ENCODE measurements at regions not wholly inside any gene's neighbourhood (a gene's known extent, or its start where the extent isn't known, plus 50 kb on each side); places are given as distances from the start of the nearest gene placed in this dataset.
"Not testable (repeated sequence)": the region's sequence is repeated elsewhere in the genome, so short reads cannot be mapped to it uniquely, and the experiment has no call there.

DNA sequence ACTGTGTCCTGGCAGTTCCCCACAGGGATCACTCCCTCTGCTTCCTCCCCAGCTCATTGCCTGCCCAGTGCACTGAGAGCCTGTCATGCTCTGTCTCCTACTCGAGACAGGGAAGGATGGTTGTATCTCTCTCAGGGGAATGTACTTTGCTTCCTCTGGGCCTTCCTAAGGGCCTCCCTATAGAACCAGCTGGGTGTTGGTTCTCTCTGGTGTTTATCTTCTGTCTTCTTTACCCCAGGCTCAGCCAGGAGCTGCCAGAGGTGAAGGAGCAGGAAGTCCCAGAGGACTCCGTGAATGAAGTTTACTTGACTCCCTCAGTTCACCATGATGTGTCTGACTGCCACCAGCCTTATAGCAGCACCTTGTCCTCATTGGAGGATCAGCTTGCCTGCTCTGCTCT, 330.3 kb upstream of the COX7C start:
- TF ChIP-seq, protein P1, sequence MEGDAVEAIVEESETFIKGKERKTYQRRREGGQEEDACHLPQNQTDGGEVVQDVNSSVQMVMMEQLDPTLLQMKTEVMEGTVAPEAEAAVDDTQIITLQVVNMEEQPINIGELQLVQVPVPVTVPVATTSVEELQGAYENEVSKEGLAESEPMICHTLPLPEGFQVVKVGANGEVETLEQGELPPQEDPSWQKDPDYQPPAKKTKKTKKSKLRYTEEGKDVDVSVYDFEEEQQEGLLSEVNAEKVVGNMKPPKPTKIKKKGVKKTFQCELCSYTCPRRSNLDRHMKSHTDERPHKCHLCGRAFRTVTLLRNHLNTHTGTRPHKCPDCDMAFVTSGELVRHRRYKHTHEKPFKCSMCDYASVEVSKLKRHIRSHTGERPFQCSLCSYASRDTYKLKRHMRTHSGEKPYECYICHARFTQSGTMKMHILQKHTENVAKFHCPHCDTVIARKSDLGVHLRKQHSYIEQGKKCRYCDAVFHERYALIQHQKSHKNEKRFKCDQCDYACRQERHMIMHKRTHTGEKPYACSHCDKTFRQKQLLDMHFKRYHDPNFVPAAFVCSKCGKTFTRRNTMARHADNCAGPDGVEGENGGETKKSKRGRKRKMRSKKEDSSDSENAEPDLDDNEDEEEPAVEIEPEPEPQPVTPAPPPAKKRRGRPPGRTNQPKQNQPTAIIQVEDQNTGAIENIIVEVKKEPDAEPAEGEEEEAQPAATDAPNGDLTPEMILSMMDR (IDR thresholded peaks at IDR 0.05; ENCODE audit: control extremely low read depth in 1 of 3, insufficient read depth in 1 of 3, low read depth in 1 of 3, low read length in 3 of 3), result not testable (repeated sequence)
- not testable (repeated sequence) for TF ChIP-seq CEBPB (IDR thresholded peaks at IDR 0.05; ENCODE audit: low read depth, low read length)

Data from H1 (cell line).